B cell (primary cell): ENCODE measurements at regions not wholly inside any gene's neighbourhood (a gene's known extent, or its start where the extent isn't known, plus 50 kb on each side); places are given as distances from the start of the nearest gene placed in this dataset.

ENCODE experiments used
- ATAC-seq: fragments of 200-7000 bp; cut with Tn5 transposase; one replicate; pipeline ENCODE4 v1.10.0; 2021; ENCODE audit warnings: low read depth, mild to moderate bottlenecking, moderate number of reproducible peaks, moderate library complexity
- CTCF ChIA-PET: fragments of 350-600 bp; sonication (Branson Sonifier 250); formaldehyde crosslinking; loops from one replicate; lab custom pipeline; 2021; ENCODE audit warnings: antibody characterized with exemption, inconsistent platforms; lab: Charles Lee
- POLR2A ChIA-PET: fragments of 350-600 bp; sonication (Branson Sonifier 250); formaldehyde crosslinking; loops from one replicate; lab custom pipeline; 2021; ENCODE audit warnings: antibody characterized with exemption; lab: Charles Lee
- DNase-seq: peaks from one replicate; pipeline ENCODE4 v3.0.0; 2013
- H2AFZ ChIP-seq: 2 replicates; pipeline ENCODE4 v1.6.1; 2012; ENCODE audit warnings: mild to moderate bottlenecking, low read depth, low read length; ENCODE audit not compliant: insufficient read depth, poor library complexity, severe bottlenecking
- H3K27ac ChIP-seq, 2 donors: 1 replicate in 1 of 2; 2 replicates in 1 of 2; pipeline ENCODE4 v1.5.1; 2012 to 2013; ENCODE audit warnings: low read length in 2 of 2, mild to moderate bottlenecking in 2 of 2, moderate library complexity in 1 of 2
- H3K27me3 ChIP-seq, 4 experiments: fragments of 200-600 bp in 1 of 4; sonication (generic) in 1 of 4; replicated peaks in 1 of 4; 1 replicate in 2 of 4; 2 replicates in 2 of 4; pipeline versions ENCODE4 v1.6.1 to v1.7.0; 2013 to 2016; ENCODE audit warnings: low read length in 3 of 4, mild to moderate bottlenecking in 2 of 4, mixed read lengths in 1 of 4, moderate library complexity in 1 of 4; ENCODE audit not compliant: insufficient read depth in 4 of 4, control insufficient read depth in 3 of 4; ENCODE audit errors: control extremely low read depth in 1 of 4
- H3K36me3 ChIP-seq, 2 experiments: replicated peaks in 1 of 2; 1 replicate in 1 of 2; 2 replicates in 1 of 2; pipeline versions ENCODE4 v1.6.1 to v1.7.1; 2013; ENCODE audit warnings: low read length in 1 of 2; ENCODE audit not compliant: insufficient read depth in 2 of 2, control insufficient read depth in 1 of 2; ENCODE audit errors: control extremely low read depth in 1 of 2, extremely low read depth in 1 of 2
- H3K4me1 ChIP-seq, 2 donors: fragments of 200-600 bp in 1 of 2; sonication (generic) in 1 of 2; 1 replicate in 1 of 2; 2 replicates in 1 of 2; pipeline versions ENCODE4 v1.5.1 to v1.6.1; 2013 to 2017; ENCODE audit warnings: low read length in 2 of 2; ENCODE audit not compliant: control insufficient read depth in 2 of 2, insufficient read depth in 2 of 2
- H3K4me2 ChIP-seq: replicated peaks from 2 replicates; pipeline ENCODE3; 2012; ENCODE audit warnings: mild to moderate bottlenecking, low read depth, low read length; ENCODE audit not compliant: poor library complexity, severe bottlenecking
- H3K4me3 ChIP-seq, 5 experiments: fragments of 200-600 bp in 1 of 5; sonication (generic) in 1 of 5; 1 replicate in 3 of 5; 2 replicates in 2 of 5; pipeline versions ENCODE4 v1.5.1 to v1.7.0; 2011 to 2016; ENCODE audit warnings: low read length in 4 of 5, mild to moderate bottlenecking in 4 of 5, low read depth in 2 of 5, control low read depth in 1 of 5, moderate library complexity in 1 of 5; ENCODE audit not compliant: insufficient read depth in 1 of 5; ENCODE audit errors: control extremely low read depth in 1 of 5, extremely low read depth in 1 of 5
- H3K79me2 ChIP-seq: fragments of 200-600 bp; sonication (generic); one replicate; pipeline ENCODE4 v1.6.0; 2016; ENCODE audit warnings: low read length; ENCODE audit not compliant: control insufficient read depth, insufficient read depth
- H3K9ac ChIP-seq: fragments of 200-600 bp; sonication (generic); 2 replicates; pipeline ENCODE4 v1.6.1; 2017; ENCODE audit warnings: mild to moderate bottlenecking, low read length, moderate library complexity
- H3K9me3 ChIP-seq, 3 donors: one replicate each; pipeline versions ENCODE4 v1.6.1 to v1.7.1; 2013; ENCODE audit warnings: low read length in 2 of 3; ENCODE audit not compliant: control insufficient read depth in 2 of 3, insufficient read depth in 1 of 3; ENCODE audit errors: control extremely low read depth in 1 of 3
- H4K20me1 ChIP-seq: 2 replicates; pipeline ENCODE4 v1.6.0; 2012; ENCODE audit warnings: mild to moderate bottlenecking, low read length; ENCODE audit not compliant: insufficient read depth, control insufficient read depth, poor library complexity, severe bottlenecking
- H3K27ac Mint-ChIP-seq: one replicate; pipeline ENCODE4 v1.8.0; 2021; ENCODE audit warnings: mixed read lengths
- H3K27me3 Mint-ChIP-seq: one replicate; pipeline ENCODE4 v1.8.0; 2021; ENCODE audit warnings: mixed read lengths
- H3K4me1 Mint-ChIP-seq: one replicate; pipeline ENCODE4 v1.8.0; 2021; ENCODE audit warnings: mixed read lengths
- H3K4me3 Mint-ChIP-seq: one replicate; pipeline ENCODE4 v1.8.0; 2021; ENCODE audit warnings: mixed read lengths
- H3K9me3 Mint-ChIP-seq: one replicate; pipeline ENCODE4 v1.8.0; 2022; ENCODE audit warnings: mixed read lengths; ENCODE audit not compliant: insufficient read depth
- EZH2 ChIP-seq: IDR thresholded peaks from 2 replicates; pipeline ENCODE4 v1.6.1; 2012; ENCODE audit warnings: borderline replicate concordance, low read depth, mild to moderate bottlenecking, moderate library complexity, low read length; ENCODE audit not compliant: insufficient read depth, poor library complexity, severe bottlenecking
- WGBS: methylation state at CpG from one replicate; pipeline ENCODE4 v1.1.5; 2013; ENCODE audit warnings: missing lambda C conversion rate; ENCODE audit not compliant: insufficient coverage; 5-methylcytosine and 5-hydroxymethylcytosine counted together
- intact Hi-C: fragments of 100-400 bp; cut with micrococcal nuclease; formaldehyde crosslinking; loops from one replicate; pipeline ENCODE4 v1.10.0; 2022
- TF ChIP-seq, protein P1 (sequence below): fragments of 200-600 bp; IDR thresholded peaks from one replicate; pipeline ENCODE4 v1.8.0; 2022; ENCODE audit warnings: antibody characterized with exemption, mild to moderate bottlenecking

DNA sequence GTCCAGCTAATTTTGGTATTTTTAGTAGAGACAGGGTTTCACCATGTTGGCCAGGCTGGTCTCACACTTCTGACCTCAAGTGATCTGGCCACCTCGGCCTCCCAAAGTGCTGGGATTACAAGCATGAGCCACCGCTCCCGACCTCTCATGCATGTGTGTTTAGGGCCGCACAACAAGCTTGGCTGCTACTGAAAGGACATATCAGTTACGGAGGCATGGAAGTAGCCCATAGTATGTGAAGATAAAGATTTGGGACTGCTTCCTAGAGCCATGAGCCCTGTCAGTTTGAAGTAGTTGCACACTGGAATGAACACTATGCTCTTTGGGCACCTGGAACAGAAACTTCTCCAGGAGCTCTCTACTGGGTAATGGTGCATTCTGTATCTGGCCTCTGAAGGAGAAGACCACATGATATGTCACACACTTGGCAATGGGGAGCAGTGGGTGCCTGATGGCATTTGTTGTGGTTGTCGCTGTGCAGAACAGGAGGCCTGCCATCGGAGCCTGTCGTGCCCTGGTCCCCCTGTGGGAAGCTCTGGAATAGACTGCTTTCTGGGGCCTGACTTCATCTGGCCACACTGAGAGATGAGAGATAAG is 144.7 kb upstream of the KIF26B start:
- TF ChIP-seq, protein P1, sequence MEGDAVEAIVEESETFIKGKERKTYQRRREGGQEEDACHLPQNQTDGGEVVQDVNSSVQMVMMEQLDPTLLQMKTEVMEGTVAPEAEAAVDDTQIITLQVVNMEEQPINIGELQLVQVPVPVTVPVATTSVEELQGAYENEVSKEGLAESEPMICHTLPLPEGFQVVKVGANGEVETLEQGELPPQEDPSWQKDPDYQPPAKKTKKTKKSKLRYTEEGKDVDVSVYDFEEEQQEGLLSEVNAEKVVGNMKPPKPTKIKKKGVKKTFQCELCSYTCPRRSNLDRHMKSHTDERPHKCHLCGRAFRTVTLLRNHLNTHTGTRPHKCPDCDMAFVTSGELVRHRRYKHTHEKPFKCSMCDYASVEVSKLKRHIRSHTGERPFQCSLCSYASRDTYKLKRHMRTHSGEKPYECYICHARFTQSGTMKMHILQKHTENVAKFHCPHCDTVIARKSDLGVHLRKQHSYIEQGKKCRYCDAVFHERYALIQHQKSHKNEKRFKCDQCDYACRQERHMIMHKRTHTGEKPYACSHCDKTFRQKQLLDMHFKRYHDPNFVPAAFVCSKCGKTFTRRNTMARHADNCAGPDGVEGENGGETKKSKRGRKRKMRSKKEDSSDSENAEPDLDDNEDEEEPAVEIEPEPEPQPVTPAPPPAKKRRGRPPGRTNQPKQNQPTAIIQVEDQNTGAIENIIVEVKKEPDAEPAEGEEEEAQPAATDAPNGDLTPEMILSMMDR: no peak
- no peak for TF ChIP-seq EZH2
- Histone ChIP-seq H3K4me3 (no peak overlapping the region), H3K36me3 (no peaks in the 10 kb centered on the region), H3K27ac (no peak overlapping the region), H3K9me3 (no peaks in the 10 kb centered on the region), H3K4me1 (no peaks in the 10 kb centered on the region), H2AFZ (no peak overlapping the region), H3K4me2 (no peak overlapping the region), H3K79me2 (no peaks in the 10 kb centered on the region), H3K27me3 (no peaks in the 10 kb centered on the region), H4K20me1 (no peaks in the 10 kb centered on the region), H3K9ac (no peak overlapping the region)
- Mint-ChIP-seq H3K27me3 (no peaks in the 10 kb centered on the region), H3K4me3 (no peak overlapping the region), H3K9me3 (no peaks in the 10 kb centered on the region), H3K4me1 (no peaks in the 10 kb centered on the region), H3K27ac (no peak overlapping the region)
- ChIA-PET POLR2A (interaction anchor here (0.6 kb wide), 1 partner anchor 69 kb away, joined by 4 read pairs; no protein-coding TSS in a partner anchor), CTCF (interaction anchor here (1.2 kb wide), 1 partner anchor 33 kb away, joined by 4 read pairs; no protein-coding TSS in a partner anchor)
- no peak for DNase-seq
- no peak for ATAC-seq
- intact Hi-C loops: no loop called here
- WGBS: over 99% methylated on average over 8 of the region's 8 CpGs

DNA sequence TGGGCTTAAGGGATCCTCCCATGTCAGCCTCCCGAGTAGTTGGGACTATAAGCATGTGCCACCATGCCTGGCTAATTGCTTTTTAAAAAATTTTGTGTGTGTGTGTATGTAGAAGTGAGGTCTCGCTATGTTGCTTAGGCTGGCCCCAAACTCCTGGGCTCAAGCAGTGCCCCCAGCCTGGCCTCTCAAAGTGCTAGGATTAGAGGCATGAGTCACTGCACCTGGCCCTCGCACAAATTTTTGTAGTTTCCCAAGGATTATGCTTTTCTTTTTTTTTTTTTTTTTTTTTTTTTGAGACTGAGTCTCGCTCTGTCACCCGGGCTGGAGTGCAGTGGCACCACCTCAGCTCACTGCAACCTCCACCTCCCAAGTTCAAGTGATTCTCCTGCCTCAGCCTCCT is 144.4 kb upstream of the HNRNPU start:
- Histone ChIP-seq H3K36me3 (no peaks in the 10 kb centered on the region), H3K27ac (no peak overlapping the region), H3K4me1 (no peaks in the 10 kb centered on the region), H4K20me1 (no peaks in the 10 kb centered on the region), H3K79me2 (no peaks in the 10 kb centered on the region), H3K4me2 (no peak overlapping the region), H3K9me3 (no peaks in the 10 kb centered on the region), H3K9ac (no peak overlapping the region), H2AFZ (no peak overlapping the region), H3K4me3 (no peak overlapping the region), H3K27me3 (no peaks in the 10 kb centered on the region)
- Mint-ChIP-seq H3K9me3 (no peaks in the 10 kb centered on the region), H3K27ac (no peak overlapping the region), H3K27me3 (no peaks in the 10 kb centered on the region), H3K4me1 (no peaks in the 10 kb centered on the region), H3K4me3 (no peak overlapping the region)
- intact Hi-C loops: no loop called here
- ATAC-seq (no peak), DNase-seq (no peak)
- ChIA-PET CTCF (interaction anchor here (0.7 kb wide), 1 partner anchor 19 kb away, joined by 4 read pairs; no protein-coding TSS in a partner anchor), POLR2A (no interaction called here)
- WGBS: 92% methylated on average over 2 of the region's 5 CpGs
- TF ChIP-seq EZH2: no peak
